ENCODE measurements at regions not wholly inside any gene's neighbourhood (a gene's known extent, or its start where the extent isn't known, plus 50 kb on each side); places are given as distances from the start of the nearest gene placed in this dataset.

- no peak for TF ChIP-seq GABPA (IDR thresholded peaks at IDR 0.05; ENCODE audit: low read depth, low read length)
- TF ChIP-seq GABPA (CRISPR knock-in tag; IDR thresholded peaks at IDR 0.05; ENCODE audit: low read depth) = 0 out of 2 replicates have a peak, but pooled peaks have one; percentile 12
- TF ChIP-seq SAP130 (CRISPR knock-in tag; IDR thresholded peaks at IDR 0.05; ENCODE audit: low read depth) = peak; percentile 18; the same call in 1 of the 2 replicates
- TF ChIP-seq HNF4A (CRISPR knock-in tag; IDR thresholded peaks at IDR 0.05) = no peak
- no peak for TF ChIP-seq KAT7 (CRISPR knock-in tag; IDR thresholded peaks at IDR 0.05; ENCODE audit: borderline replicate concordance)
- TF ChIP-seq SRF (IDR thresholded peaks at IDR 0.05; ENCODE audit: low read depth, low read length) = no peak
- TF ChIP-seq ZNF737 (CRISPR knock-in tag; IDR thresholded peaks at IDR 0.05; ENCODE audit: borderline replicate concordance) = no peak
- TF ChIP-seq CREB1 (IDR thresholded peaks at IDR 0.05) = no peak
- peak; percentile 30; the same call in 1 of the 2 replicates for TF ChIP-seq CREB1 (CRISPR knock-in tag; IDR thresholded peaks at IDR 0.05)
These were observed 53.7 kb upstream of the DHX40 start (continued) for GRCh38 chr17:59511726-59512125.

GRCh38 chr17:59512844-59513385 is 52.5 kb upstream of the DHX40 start:
- ATAC-seq (no peak), DNase-seq (ENCODE audit: low spot score) (no peak), FAIRE-seq (no peak)
- CTCF ChIA-PET (ENCODE audit: low intra/inter-chr PET ratio, low total read pairs) = no interaction called here
- in situ Hi-C loops (cut with HindIII; ENCODE audit: extremely low pct_ligation_motif_present, low pct_unique_long_range_greater_than_20kb) (no loop called here), intact Hi-C loops (cut with micrococcal nuclease; ENCODE audit: unreplicated experiment) (no loop called here)
- Histone ChIP-seq H3K36me3 (replicated peaks in 1 of 2; ENCODE audit: control insufficient read depth in 1 of 2, insufficient read depth in 2 of 2, low read length in 2 of 2) (no peaks in the 10 kb centered on the region), H3K9me3 (ENCODE audit: low read length) (no peaks in the 10 kb centered on the region), H4K20me1 (ENCODE audit: insufficient read depth, low read length) (no peaks in the 10 kb centered on the region), H3K4me1 (ENCODE audit: insufficient read depth, low read length) (peaks cover 55% of the 10 kb centered on the region), H3K27ac (ENCODE audit: extremely low read length, insufficient read depth, low read length) (no peak overlapping the region), H3K4me2 (ENCODE audit: low read depth, low read length) (no peak overlapping the region), H2AFZ (ENCODE audit: low read length) (no peak overlapping the region), H3K4me3 (replicated peaks in 1 of 3; ENCODE audit: insufficient read depth in 1 of 3, low read depth in 2 of 3, low read length in 3 of 3) (no peak overlapping the region), H3K9ac (ENCODE audit: insufficient read depth, low read depth, low read length) (no peak overlapping the region), H3K79me2 (ENCODE audit: insufficient read depth, low read length) (no peaks in the 10 kb centered on the region), H3K27me3 (ENCODE audit: control insufficient read depth in 1 of 2, insufficient read depth in 2 of 2, low read length in 2 of 2) (no peaks in the 10 kb centered on the region)
- WGBS (ENCODE audit: low lambda C conversion rate) = 91% methylated on average over 6 of the region's 6 CpGs
- POLR2A ChIA-PET = no interaction called here
- no peak for TF ChIP-seq YY1 (IDR thresholded peaks at IDR 0.05; ENCODE audit: insufficient read depth, insufficient replicate concordance, low read depth, low read length)
- no peak for TF ChIP-seq ZNF281 (CRISPR knock-in tag; IDR thresholded peaks at IDR 0.05; ENCODE audit: borderline replicate concordance)
- no peak for TF ChIP-seq STAT6 (CRISPR knock-in tag; IDR thresholded peaks at IDR 0.05; ENCODE audit: borderline replicate concordance)
- no peak for TF ChIP-seq REXO4 (CRISPR knock-in tag; IDR thresholded peaks at IDR 0.05; ENCODE audit: borderline replicate concordance)
- no peak for TF ChIP-seq ZNF337 (CRISPR knock-in tag; IDR thresholded peaks at IDR 0.05; ENCODE audit: borderline replicate concordance, low read depth)
- no peak for TF ChIP-seq ZNF567 (CRISPR knock-in tag; IDR thresholded peaks at IDR 0.05; ENCODE audit: borderline replicate concordance)
- no peak for TF ChIP-seq THAP11 (CRISPR knock-in tag; IDR thresholded peaks at IDR 0.05)
- TF ChIP-seq FOSL1 (CRISPR knock-in tag; IDR thresholded peaks at IDR 0.05; ENCODE audit: borderline replicate concordance) = no peak
- TF ChIP-seq ZNF253 (CRISPR knock-in tag; IDR thresholded peaks at IDR 0.05; ENCODE audit: borderline replicate concordance) = no peak
- TF ChIP-seq FOXC1 (CRISPR knock-in tag; IDR thresholded peaks at IDR 0.05; ENCODE audit: borderline replicate concordance) = no peak
- no peak for TF ChIP-seq SOX6 (IDR thresholded peaks at IDR 0.05)
- no peak for TF ChIP-seq SOX6 (CRISPR knock-in tag; IDR thresholded peaks at IDR 0.05)
- BruUV-seq (replicated peaks) = no TSS peak
